ENCODE measurements at regions not wholly inside any gene's neighbourhood (a gene's known extent, or its start where the extent isn't known, plus 50 kb on each side); places are given as distances from the start of the nearest gene placed in this dataset.

- DNase-seq: peak; percentile 51
Observed at GRCh38 chr1:170316270-170316669, 170.5 kb downstream of the NTMT2 start.

- DNase-seq: no peak
Observed at GRCh38 chr1:170318141-170318540, 172.4 kb downstream of the NTMT2 start.

GRCh38 chr1:170318736-170319135, 173.0 kb downstream of the NTMT2 start:
- no peak for DNase-seq

GRCh38 chr1:170321113-170321512, 175.4 kb downstream of the NTMT2 start:
- DNase-seq: no peak

- no peak for DNase-seq
Observed at GRCh38 chr1:170326186-170326585, 180.4 kb downstream of the NTMT2 start.

- no peak for DNase-seq
Observed at GRCh38 chr1:170332801-170333200, 187.0 kb downstream of the NTMT2 start.

GRCh38 chr1:170337413-170337994, 191.7 kb downstream of the NTMT2 start:
- peak; percentile 38 for DNase-seq

- DNase-seq: no peak
Observed at GRCh38 chr1:170339534-170339933, 192.4 kb upstream of the GORAB start.

- DNase-seq: no peak
Observed at GRCh38 chr1:170340308-170340707, 191.7 kb upstream of the GORAB start.

GRCh38 chr1:170351366-170351946, 180.5 kb upstream of the GORAB start:
- DNase-seq: no peak

GRCh38 chr1:170354246-170354645, 177.7 kb upstream of the GORAB start:
- no peak for DNase-seq

GRCh38 chr1:170354690-170355089, 177.3 kb upstream of the GORAB start:
- no peak for DNase-seq

- DNase-seq: peak; percentile 43
Observed at GRCh38 chr1:170355267-170355801, 176.6 kb upstream of the GORAB start.

GRCh38 chr1:170356585-170356984, 175.4 kb upstream of the GORAB start:
- DNase-seq: no peak

- no peak for DNase-seq
Observed at GRCh38 chr1:170357750-170358149, 174.2 kb upstream of the GORAB start.

GRCh38 chr1:170360601-170361000, 171.4 kb upstream of the GORAB start:
- DNase-seq: no peak

- DNase-seq: no peak
Observed at GRCh38 chr1:170365331-170365730, 166.6 kb upstream of the GORAB start.

GRCh38 chr1:170366980-170367379, 165.0 kb upstream of the GORAB start:
- no peak for DNase-seq

- DNase-seq: no peak
Observed at GRCh38 chr1:170367615-170368014, 164.4 kb upstream of the GORAB start.

GRCh38 chr1:170369000-170369399, 163.0 kb upstream of the GORAB start:
- no peak for DNase-seq

GRCh38 chr1:170369417-170369816, 162.5 kb upstream of the GORAB start:
- no peak for DNase-seq

- no peak for DNase-seq
Observed at GRCh38 chr1:170370087-170370486, 161.9 kb upstream of the GORAB start.

- DNase-seq: peak; percentile 35
Observed at GRCh38 chr1:170375082-170375723, 156.8 kb upstream of the GORAB start.
